Activated CD4-positive, alpha-beta memory T cell treated with anti-CD3 and anti-CD28 coated beads for 36 hours (primary cell): ENCODE measurements at regions not wholly inside any gene's neighbourhood (a gene's known extent, or its start where the extent isn't known, plus 50 kb on each side); places are given as distances from the start of the nearest gene placed in this dataset.

Experiments
- CTCF ChIA-PET: fragments of 350-600 bp; sonication (Branson Sonifier 250); formaldehyde crosslinking; loops from one replicate; lab custom pipeline; 2021; ENCODE audit warnings: antibody characterized with exemption, inconsistent platforms; lab: Charles Lee
- POLR2A ChIA-PET: fragments of 350-600 bp; sonication (Branson Sonifier 250); formaldehyde crosslinking; loops from one replicate; lab custom pipeline; 2021; ENCODE audit warnings: antibody characterized with exemption; lab: Charles Lee
- DNase-seq: peaks from one replicate; pipeline ENCODE4 v3.0.0-alpha.2; 2020
- H3K27ac Mint-ChIP-seq: one replicate; pipeline ENCODE4 v1.8.0; 2021; ENCODE audit warnings: mixed read lengths
- H3K27me3 Mint-ChIP-seq: one replicate; pipeline ENCODE4 v1.8.0; 2021; ENCODE audit warnings: mixed read lengths
- H3K36me3 Mint-ChIP-seq: one replicate; pipeline ENCODE4 v1.8.0; 2021; ENCODE audit warnings: mixed read lengths
- H3K4me1 Mint-ChIP-seq: one replicate; pipeline ENCODE4 v1.8.0; 2021; ENCODE audit warnings: low read depth, mixed read lengths
- H3K4me3 Mint-ChIP-seq: one replicate; pipeline ENCODE4 v1.8.0; 2021; ENCODE audit warnings: mild to moderate bottlenecking, mixed read lengths
- H3K9me3 Mint-ChIP-seq: one replicate; pipeline ENCODE4 v1.8.0; 2021; ENCODE audit warnings: mixed read lengths
- intact Hi-C: fragments of 100-400 bp; cut with micrococcal nuclease; formaldehyde crosslinking; loops from one replicate; pipeline ENCODE4 v1.15.1; 2023

GRCh38 chr13:111656439-111656838, 336.0 kb downstream of the TEX29 start:
- Mint-ChIP-seq H3K4me1 (no peaks in the 10 kb centered on the region), H3K36me3 (no peaks in the 10 kb centered on the region), H3K9me3 (no peaks in the 10 kb centered on the region), H3K27me3 (peaks cover 6% of the 10 kb centered on the region), H3K4me3 (no peak overlapping the region), H3K27ac (no peak overlapping the region)
- intact Hi-C loops: no loop called here
- POLR2A ChIA-PET: no interaction called here
- DNase-seq: no peak
- CTCF ChIA-PET: no interaction called here

DNA sequence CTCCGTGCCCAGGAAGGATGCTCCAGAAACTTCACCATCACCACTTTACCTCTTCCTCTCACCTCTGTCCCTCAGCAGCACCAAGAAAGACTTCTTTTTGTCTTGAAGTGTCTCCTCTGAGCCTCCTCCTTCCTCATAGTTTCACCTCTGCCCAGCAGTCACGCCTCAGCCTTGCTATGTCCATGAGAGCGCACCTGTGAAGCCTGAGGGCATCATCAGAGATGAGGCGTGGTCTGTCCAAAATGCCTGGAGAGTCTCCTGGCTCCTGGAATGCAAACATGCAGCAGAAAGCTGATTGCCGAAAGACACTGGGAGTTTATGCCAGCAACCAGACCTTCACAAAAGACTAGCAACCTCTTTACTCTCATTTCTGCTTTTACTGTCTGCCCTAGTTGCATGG, 336.6 kb downstream of the TEX29 start:
- no peak overlapping the region for H3K27ac Mint-ChIP-seq
- no peaks in the 10 kb centered on the region for H3K4me1 Mint-ChIP-seq
- H3K4me3 Mint-ChIP-seq: no peak overlapping the region
- ChIA-PET POLR2A (no interaction called here), CTCF (no interaction called here)
- DNase-seq: no peak
- intact Hi-C loops: no loop called here
- H3K27me3 Mint-ChIP-seq: peaks cover 6% of the 10 kb centered on the region
- no peaks in the 10 kb centered on the region for H3K36me3 Mint-ChIP-seq
- H3K9me3 Mint-ChIP-seq: no peaks in the 10 kb centered on the region

GRCh38 chr13:111658145-111659100, 338.0 kb downstream of the TEX29 start:
- no peak for DNase-seq
- POLR2A ChIA-PET: no interaction called here
- Mint-ChIP-seq H3K4me3 (no peak overlapping the region), H3K36me3 (no peaks in the 10 kb centered on the region), H3K9me3 (no peaks in the 10 kb centered on the region), H3K27me3 (peaks cover 4% of the 10 kb centered on the region), H3K4me1 (no peaks in the 10 kb centered on the region), H3K27ac (no peak overlapping the region)
- intact Hi-C loops: no loop called here
- CTCF ChIA-PET: no interaction called here

- no peak overlapping the region for H3K4me3 Mint-ChIP-seq
- H3K4me1 Mint-ChIP-seq: no peaks in the 10 kb centered on the region
- no peak overlapping the region for H3K27ac Mint-ChIP-seq
- POLR2A ChIA-PET: no interaction called here
- CTCF ChIA-PET: no interaction called here
- DNase-seq: no peak
- intact Hi-C loops: no loop called here
- no peaks in the 10 kb centered on the region for H3K9me3 Mint-ChIP-seq
- no peaks in the 10 kb centered on the region for H3K36me3 Mint-ChIP-seq
- H3K27me3 Mint-ChIP-seq: peaks cover 4% of the 10 kb centered on the region
Measured at GRCh38 chr13:111659219-111659775, 338.9 kb downstream of the TEX29 start.

DNA sequence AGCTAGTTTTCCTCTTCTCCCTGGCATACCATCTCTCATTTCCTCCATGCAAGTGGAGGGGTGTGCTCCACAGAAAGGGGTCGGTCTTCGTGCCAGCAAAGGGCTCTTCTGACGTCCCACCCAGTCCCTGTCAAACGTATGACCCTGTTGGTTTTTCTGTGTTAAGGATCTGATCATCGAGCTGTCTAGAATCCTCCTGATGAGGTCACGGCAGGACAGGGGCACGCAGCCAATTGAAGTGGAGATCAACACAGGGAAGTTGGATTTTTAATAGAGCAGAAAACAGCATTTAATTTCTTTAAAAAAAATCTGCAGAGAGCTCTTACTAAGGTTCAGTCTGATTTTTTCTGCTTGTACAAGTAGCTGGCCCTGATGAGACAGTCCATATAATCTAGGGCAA, 339.4 kb downstream of the TEX29 start:
- Mint-ChIP-seq H3K27me3 (peaks cover 4% of the 10 kb centered on the region), H3K4me1 (no peaks in the 10 kb centered on the region), H3K4me3 (no peak overlapping the region), H3K9me3 (no peaks in the 10 kb centered on the region), H3K27ac (no peak overlapping the region), H3K36me3 (no peaks in the 10 kb centered on the region)
- ChIA-PET CTCF (no interaction called here), POLR2A (no interaction called here)
- no peak for DNase-seq
- intact Hi-C loops: no loop called here

GRCh38 chr13:111661052-111661451, 340.6 kb downstream of the TEX29 start:
- Mint-ChIP-seq H3K4me1 (no peaks in the 10 kb centered on the region), H3K9me3 (no peaks in the 10 kb centered on the region), H3K27ac (no peak overlapping the region), H3K36me3 (no peaks in the 10 kb centered on the region), H3K27me3 (peaks cover 4% of the 10 kb centered on the region), H3K4me3 (no peak overlapping the region)
- CTCF ChIA-PET: no interaction called here
- intact Hi-C loops: no loop called here
- POLR2A ChIA-PET: no interaction called here
- no peak for DNase-seq

GRCh38 chr13:111661776-111662175, 341.3 kb downstream of the TEX29 start:
- Mint-ChIP-seq H3K36me3 (no peaks in the 10 kb centered on the region), H3K4me3 (no peak overlapping the region), H3K27ac (no peak overlapping the region), H3K27me3 (peaks cover 4% of the 10 kb centered on the region), H3K9me3 (no peaks in the 10 kb centered on the region), H3K4me1 (no peaks in the 10 kb centered on the region)
- no peak for DNase-seq
- ChIA-PET POLR2A (no interaction called here), CTCF (no interaction called here)
- intact Hi-C loops: no loop called here

DNA sequence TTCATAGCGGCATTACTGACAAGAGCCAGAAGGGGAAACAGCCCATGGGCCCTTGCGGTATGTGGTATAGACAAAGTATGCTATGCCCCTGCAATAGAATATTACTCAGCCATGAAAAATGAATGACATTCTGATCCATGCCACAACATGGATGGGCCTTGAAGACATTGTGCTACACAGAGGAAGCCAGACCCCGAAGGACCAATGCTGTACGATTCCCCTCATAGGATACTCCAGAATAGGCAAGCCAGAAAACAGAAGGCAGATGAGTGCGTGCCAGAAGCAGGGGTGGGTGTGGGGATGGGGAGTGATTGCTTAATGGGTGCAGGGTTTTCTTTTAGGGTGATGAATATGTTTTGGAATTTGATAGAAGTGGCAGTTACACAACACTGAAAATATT, 342.0 kb downstream of the TEX29 start:
- intact Hi-C loops: no loop called here
- DNase-seq: no peak
- POLR2A ChIA-PET: no interaction called here
- Mint-ChIP-seq H3K36me3 (no peaks in the 10 kb centered on the region), H3K9me3 (no peaks in the 10 kb centered on the region), H3K4me3 (no peak overlapping the region), H3K27me3 (peaks cover 4% of the 10 kb centered on the region), H3K4me1 (no peaks in the 10 kb centered on the region), H3K27ac (no peak overlapping the region)
- CTCF ChIA-PET: no interaction called here

DNA sequence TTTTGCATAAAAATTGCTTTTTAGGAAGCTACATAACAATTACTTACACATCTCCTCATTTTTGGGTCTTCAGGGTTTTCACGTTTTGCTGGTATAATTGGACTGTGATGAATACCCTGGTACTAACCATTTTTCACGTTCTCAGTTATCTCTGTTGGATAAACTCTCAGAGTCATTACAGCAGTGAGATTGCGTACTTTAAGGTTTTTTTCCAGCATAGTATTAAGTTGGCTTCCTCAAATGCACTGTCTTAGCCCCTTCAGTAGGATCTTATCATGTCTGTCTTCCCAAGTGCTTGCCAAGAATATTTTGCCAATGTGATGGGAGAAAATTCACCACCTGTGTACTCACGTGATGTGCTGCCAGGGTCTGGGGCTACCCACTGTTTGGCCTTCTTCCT, 342.5 kb downstream of the TEX29 start:
- peaks cover 4% of the 10 kb centered on the region for H3K27me3 Mint-ChIP-seq
- intact Hi-C loops: no loop called here
- DNase-seq: no peak
- H3K4me3 Mint-ChIP-seq: no peak overlapping the region
- ChIA-PET CTCF (no interaction called here), POLR2A (no interaction called here)
- no peaks in the 10 kb centered on the region for H3K36me3 Mint-ChIP-seq
- no peak overlapping the region for H3K27ac Mint-ChIP-seq
- H3K9me3 Mint-ChIP-seq: no peaks in the 10 kb centered on the region
- H3K4me1 Mint-ChIP-seq: no peaks in the 10 kb centered on the region

DNA sequence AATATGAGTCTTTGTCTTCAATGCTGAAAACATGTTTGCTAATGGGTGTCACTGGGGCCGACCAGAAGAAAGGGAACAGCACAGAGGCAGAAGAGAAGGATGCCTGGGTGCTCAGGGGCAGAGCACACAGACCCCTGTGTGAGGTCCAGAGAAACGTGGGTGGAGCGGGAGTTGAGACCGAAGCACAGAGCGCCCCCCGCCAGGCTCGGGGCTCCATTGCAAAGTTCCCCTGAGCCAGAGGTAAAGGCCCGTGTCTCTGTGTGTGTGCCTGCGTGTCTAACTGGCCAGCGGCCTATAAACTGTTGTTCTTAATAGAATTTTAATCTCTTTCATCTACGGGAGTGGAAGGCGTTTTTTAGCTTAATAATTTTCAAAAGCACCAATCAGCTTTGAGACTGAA, 343.1 kb downstream of the TEX29 start:
- Mint-ChIP-seq H3K4me1 (no peaks in the 10 kb centered on the region), H3K27ac (no peak overlapping the region), H3K27me3 (peaks cover 4% of the 10 kb centered on the region), H3K9me3 (no peaks in the 10 kb centered on the region), H3K4me3 (no peak overlapping the region), H3K36me3 (no peaks in the 10 kb centered on the region)
- ChIA-PET POLR2A (no interaction called here), CTCF (no interaction called here)
- intact Hi-C loops: no loop called here
- no peak for DNase-seq

DNA sequence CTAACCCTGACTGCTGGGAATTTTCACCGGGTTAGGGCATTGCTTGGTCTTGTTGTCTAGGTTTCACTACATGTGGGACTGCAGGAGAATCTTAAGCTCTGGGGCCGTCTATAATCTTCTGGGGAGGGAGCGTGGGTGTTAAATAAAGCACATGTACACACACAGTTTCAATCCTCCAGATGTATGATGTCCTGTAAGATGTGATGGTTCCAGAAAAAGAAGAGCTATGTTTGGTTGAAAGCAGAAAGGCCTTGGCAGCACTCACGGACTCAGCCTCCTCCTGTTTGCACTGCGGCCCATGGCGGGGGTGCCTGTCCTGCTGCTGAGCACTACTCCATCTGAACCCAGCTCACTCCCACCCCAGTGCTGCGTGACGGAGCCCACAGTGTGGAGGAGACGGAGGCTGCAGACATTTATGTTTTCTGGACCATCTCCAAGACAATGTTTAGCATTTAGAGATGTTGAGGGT, 343.5 kb downstream of the TEX29 start:
- H3K27me3 Mint-ChIP-seq: peaks cover 4% of the 10 kb centered on the region
- H3K9me3 Mint-ChIP-seq: no peaks in the 10 kb centered on the region

GRCh38 chr13:111664696-111665095, 344.3 kb downstream of the TEX29 start:
- no peaks in the 10 kb centered on the region for H3K4me1 Mint-ChIP-seq
- CTCF ChIA-PET: no interaction called here
- H3K4me3 Mint-ChIP-seq: no peak overlapping the region
- H3K27me3 Mint-ChIP-seq: peaks cover 4% of the 10 kb centered on the region
- DNase-seq: no peak
- intact Hi-C loops: no loop called here
- POLR2A ChIA-PET: no interaction called here
- no peaks in the 10 kb centered on the region for H3K36me3 Mint-ChIP-seq
- no peak overlapping the region for H3K27ac Mint-ChIP-seq
- H3K9me3 Mint-ChIP-seq: no peaks in the 10 kb centered on the region

More for the DNA sequence above, 343.5 kb downstream of the TEX29 start:
- intact Hi-C loops: no loop called here
- ChIA-PET POLR2A (no interaction called here), CTCF (no interaction called here)
- Mint-ChIP-seq H3K4me1 (no peaks in the 10 kb centered on the region), H3K27ac (no peak overlapping the region), H3K36me3 (no peaks in the 10 kb centered on the region), H3K4me3 (no peak overlapping the region)
- no peak for DNase-seq

DNA sequence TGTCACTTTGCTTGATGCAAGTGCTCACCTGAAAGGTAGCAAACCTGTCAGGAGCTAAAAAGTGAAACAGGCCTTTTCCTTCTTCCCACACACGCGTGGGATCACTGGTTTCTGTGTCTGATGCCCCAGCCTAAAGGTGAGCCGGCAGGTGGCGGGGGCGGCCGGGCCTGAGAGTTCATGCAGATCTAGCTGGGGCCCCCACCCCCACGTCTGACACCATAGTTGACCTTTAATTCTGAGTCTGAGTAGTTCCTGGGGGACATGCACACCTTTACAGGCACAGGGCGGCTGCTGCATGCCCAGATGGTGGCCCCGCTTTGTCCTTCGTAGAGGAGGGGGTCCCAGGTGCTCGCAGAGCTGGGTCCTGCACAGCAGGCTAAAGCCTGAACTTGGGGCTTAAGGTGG, 345.3 kb downstream of the TEX29 start:
- Mint-ChIP-seq H3K4me1 (no peaks in the 10 kb centered on the region), H3K9me3 (no peaks in the 10 kb centered on the region), H3K4me3 (no peak overlapping the region), H3K36me3 (no peaks in the 10 kb centered on the region), H3K27me3 (peaks cover 4% of the 10 kb centered on the region), H3K27ac (no peak overlapping the region)
- POLR2A ChIA-PET: no interaction called here
- intact Hi-C loops: no loop called here
- CTCF ChIA-PET: no interaction called here
- DNase-seq: no peak
